PC-3 (cell line): ENCODE measurements at regions not wholly inside any gene's neighbourhood (a gene's known extent, or its start where the extent isn't known, plus 50 kb on each side); places are given as distances from the start of the nearest gene placed in this dataset.

ENCODE experiments used
- EZH2 ChIP-seq: fragments of 300-600 bp; sonication (generic); IDR thresholded peaks from one replicate; pipeline ENCODE4 v1.6.1; 2017; ENCODE audit warnings: antibody characterized with exemption, mild to moderate bottlenecking, low read length; ENCODE audit not compliant: unreplicated experiment
- TF ChIP-seq, protein P1 (sequence below): fragments of 300-600 bp; sonication (generic); conservative IDR thresholded peaks from 2 replicates; pipeline ENCODE4 v1.5.1; 2017; ENCODE audit warnings: antibody characterized with exemption, low read depth, mild to moderate bottlenecking, low read length

DNA sequence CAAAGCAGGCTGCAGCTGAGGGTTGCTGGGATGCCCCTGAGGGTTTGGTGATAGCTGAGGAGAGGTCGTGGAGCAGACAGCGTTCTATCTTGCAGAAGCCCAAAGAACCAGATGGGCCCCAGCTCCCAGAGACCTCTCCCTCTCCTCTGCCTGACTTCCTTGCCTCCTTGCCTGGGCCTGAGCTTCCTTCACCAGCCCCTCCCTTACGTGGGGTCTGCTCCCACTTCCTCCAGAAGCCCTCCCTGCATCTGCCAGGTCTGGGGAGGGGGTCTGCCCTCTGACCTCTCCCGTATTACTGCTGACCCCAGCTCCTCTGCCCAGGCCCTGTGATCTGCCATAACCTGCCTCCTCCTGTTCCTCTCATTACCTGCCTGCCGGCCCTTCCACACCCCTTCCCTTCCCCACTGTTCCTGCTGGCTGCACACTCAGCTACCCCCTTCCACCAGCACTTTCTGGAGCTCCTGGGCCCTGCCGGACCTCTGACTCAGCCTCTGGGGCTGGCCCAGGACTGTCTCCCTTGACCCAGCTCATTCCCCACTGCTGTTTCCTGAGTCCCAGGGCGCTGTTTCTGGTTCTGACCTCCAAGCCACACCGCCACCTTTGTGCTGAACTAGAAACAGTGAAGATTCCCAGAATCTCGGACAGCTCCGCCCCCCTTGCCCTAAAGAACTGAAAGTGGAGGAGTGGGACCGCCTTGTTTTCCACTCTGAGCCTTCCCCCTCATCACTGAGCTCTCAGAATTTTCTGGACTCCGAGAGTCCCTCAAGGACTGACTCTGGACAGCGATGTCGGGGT, 237.7 kb upstream of the C1orf174 start:
- TF ChIP-seq, protein P1, sequence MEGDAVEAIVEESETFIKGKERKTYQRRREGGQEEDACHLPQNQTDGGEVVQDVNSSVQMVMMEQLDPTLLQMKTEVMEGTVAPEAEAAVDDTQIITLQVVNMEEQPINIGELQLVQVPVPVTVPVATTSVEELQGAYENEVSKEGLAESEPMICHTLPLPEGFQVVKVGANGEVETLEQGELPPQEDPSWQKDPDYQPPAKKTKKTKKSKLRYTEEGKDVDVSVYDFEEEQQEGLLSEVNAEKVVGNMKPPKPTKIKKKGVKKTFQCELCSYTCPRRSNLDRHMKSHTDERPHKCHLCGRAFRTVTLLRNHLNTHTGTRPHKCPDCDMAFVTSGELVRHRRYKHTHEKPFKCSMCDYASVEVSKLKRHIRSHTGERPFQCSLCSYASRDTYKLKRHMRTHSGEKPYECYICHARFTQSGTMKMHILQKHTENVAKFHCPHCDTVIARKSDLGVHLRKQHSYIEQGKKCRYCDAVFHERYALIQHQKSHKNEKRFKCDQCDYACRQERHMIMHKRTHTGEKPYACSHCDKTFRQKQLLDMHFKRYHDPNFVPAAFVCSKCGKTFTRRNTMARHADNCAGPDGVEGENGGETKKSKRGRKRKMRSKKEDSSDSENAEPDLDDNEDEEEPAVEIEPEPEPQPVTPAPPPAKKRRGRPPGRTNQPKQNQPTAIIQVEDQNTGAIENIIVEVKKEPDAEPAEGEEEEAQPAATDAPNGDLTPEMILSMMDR = no peak
- no peak for TF ChIP-seq EZH2
